ENCODE measurements at regions not wholly inside any gene's neighbourhood (a gene's known extent, or its start where the extent isn't known, plus 50 kb on each side); places are given as distances from the start of the nearest gene placed in this dataset.

GRCh38 chr5:50934343-50934742, 267.9 kb downstream of the PARP8 start:
- ATAC-seq (no peak), DNase-seq (no peak)
- H3K4me1 ChIP-seq, result no peaks in the 10 kb centered on the region
- no peak overlapping the region for H3K4me3 ChIP-seq
- TF ChIP-seq, protein P1, sequence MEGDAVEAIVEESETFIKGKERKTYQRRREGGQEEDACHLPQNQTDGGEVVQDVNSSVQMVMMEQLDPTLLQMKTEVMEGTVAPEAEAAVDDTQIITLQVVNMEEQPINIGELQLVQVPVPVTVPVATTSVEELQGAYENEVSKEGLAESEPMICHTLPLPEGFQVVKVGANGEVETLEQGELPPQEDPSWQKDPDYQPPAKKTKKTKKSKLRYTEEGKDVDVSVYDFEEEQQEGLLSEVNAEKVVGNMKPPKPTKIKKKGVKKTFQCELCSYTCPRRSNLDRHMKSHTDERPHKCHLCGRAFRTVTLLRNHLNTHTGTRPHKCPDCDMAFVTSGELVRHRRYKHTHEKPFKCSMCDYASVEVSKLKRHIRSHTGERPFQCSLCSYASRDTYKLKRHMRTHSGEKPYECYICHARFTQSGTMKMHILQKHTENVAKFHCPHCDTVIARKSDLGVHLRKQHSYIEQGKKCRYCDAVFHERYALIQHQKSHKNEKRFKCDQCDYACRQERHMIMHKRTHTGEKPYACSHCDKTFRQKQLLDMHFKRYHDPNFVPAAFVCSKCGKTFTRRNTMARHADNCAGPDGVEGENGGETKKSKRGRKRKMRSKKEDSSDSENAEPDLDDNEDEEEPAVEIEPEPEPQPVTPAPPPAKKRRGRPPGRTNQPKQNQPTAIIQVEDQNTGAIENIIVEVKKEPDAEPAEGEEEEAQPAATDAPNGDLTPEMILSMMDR (IDR thresholded peaks at IDR 0.05), result no peak
- no peak overlapping the region for H3K27ac ChIP-seq
- intact Hi-C loops (cut with DNase I), result no loop called here
- H3K36me3 ChIP-seq, result no peaks in the 10 kb centered on the region
- H3K9me3 ChIP-seq, result no peaks in the 10 kb centered on the region
- no peaks in the 10 kb centered on the region for H3K27me3 ChIP-seq (ENCODE audit: low read depth)

DNA sequence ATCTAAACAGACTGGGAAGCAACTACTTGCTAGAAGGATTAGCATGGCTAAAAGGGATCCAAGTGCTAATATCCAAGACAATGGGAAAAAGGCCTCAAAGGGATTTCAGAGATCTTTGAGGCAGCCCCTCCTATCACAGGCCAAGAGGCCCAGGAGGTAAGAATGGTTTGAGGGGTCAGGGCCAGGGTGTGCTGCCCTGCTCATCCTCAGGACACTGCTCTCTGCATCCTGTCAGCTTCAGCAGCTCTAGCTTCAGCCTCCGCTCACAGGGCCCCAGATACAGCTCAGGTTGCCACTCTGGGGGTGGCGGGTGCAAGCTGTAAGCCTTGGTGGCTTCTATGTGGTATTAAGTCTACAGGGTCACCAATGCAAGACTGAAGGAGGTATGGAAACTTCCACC, 278.7 kb downstream of the PARP8 start:
- ATAC-seq (no peak), DNase-seq (no peak)
- no peak overlapping the region for H3K27ac ChIP-seq
- H3K4me3 ChIP-seq, result no peak overlapping the region
- H3K4me1 ChIP-seq, result no peaks in the 10 kb centered on the region
- H3K36me3 ChIP-seq, result no peaks in the 10 kb centered on the region
- no peaks in the 10 kb centered on the region for H3K9me3 ChIP-seq
- no peaks in the 10 kb centered on the region for H3K27me3 ChIP-seq (ENCODE audit: low read depth)
- TF ChIP-seq, protein P1 (IDR thresholded peaks at IDR 0.05), result no peak
- intact Hi-C loops (cut with DNase I), result no loop called here

DNA sequence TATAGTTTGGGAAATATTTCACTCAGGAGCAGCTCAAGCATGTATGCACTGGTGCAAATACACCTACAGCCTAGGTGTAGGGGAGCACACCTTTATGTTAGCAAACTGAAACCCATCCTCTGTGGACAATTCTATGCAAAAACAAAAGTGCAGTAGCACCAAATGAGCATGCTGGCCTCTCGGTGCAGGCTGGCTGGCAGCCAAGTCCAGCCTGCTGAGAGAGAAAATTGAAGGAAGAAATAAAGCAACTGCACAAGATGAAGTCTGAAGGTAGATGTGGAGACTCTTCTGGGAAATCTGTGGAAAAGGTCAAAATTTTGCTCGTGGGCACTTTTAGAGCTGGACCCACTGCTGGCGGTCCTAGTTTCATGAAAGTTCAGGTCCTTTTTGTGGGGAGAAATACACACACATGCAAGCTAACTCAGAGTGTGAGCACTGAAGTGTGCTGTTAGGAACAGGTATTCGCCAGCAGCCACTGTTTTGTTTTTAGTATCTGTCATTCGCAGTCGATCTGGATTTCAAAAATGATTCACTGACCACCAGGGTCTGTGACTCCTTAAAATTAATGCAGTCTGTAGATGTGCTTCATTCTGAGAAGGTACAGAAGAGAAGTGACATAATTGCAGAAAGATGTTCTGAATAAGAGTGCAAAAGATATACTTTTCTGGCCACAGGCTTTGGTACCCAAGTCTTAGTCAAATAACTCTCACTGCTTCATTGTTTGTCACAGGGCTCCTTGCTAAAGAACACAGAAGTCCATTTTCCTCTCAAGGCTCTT, 281.7 kb downstream of the PARP8 start:
- H3K27me3 ChIP-seq (ENCODE audit: low read depth), result no peaks in the 10 kb centered on the region
- H3K9me3 ChIP-seq, result no peaks in the 10 kb centered on the region
- TF ChIP-seq, protein P1 (IDR thresholded peaks at IDR 0.05), result no peak
- intact Hi-C loops (cut with DNase I), result no loop called here
- no peak overlapping the region for H3K4me3 ChIP-seq
- no peaks in the 10 kb centered on the region for H3K36me3 ChIP-seq
- H3K4me1 ChIP-seq, result no peaks in the 10 kb centered on the region
- no peak overlapping the region for H3K27ac ChIP-seq
- DNase-seq, result no peak
- no peak for ATAC-seq

DNA sequence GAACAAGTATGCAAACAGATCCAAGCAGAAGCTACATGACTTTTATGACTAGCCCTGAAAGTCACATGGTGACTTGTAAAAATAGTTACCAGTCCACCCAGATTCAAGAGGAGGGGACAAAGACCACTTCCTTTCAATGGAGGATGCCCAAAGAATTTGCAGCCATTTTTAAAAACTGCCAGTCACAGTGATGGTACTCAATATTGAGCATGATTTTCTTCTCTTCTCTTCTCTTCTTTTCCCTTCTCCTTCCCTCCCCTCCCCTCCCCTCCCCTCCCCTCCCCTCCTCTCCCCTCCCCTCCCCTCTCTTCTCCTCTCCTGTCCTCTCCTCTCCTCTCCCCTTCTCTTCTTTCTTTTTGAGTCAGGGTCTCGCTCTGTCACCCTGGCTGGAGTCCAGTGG, 286.9 kb downstream of the PARP8 start:
- Histone ChIP-seq H3K9me3 (no peaks in the 10 kb centered on the region), H3K27ac (no peak overlapping the region), H3K4me3 (no peak overlapping the region), H3K36me3 (no peaks in the 10 kb centered on the region), H3K4me1 (no peaks in the 10 kb centered on the region), H3K27me3 (ENCODE audit: low read depth) (peaks cover 4% of the 10 kb centered on the region)
- intact Hi-C loops (cut with DNase I), result no loop called here
- TF ChIP-seq, protein P1 (IDR thresholded peaks at IDR 0.05), result no peak
- DNase-seq (no peak), ATAC-seq (no peak)

DNA sequence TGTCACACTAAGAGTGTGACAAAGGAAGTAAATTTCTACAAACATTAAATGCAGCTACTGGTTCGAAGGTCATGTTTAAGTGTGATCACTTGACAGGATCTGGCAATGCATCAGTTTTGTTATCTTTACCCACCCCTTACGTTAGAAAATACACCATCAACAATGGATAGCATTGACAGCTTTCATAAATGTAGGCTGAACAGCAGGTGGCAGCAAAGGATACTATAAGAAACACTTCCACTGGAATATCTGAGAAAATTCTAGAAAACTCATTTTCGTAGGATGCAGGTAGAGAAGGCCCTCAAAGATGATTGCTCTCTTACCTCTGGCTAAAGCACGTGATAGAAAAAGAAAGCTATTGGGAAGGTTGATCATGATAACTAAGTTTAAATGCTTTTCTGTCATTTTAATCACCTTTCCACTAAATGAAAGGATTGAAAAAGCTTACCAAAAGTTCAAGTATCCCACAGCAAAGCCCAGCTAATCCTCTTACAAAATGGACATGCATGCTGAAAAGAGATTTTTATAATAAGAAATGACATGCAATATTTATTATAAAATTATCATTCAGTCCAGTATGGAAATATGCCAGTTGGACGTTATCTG, 292.5 kb downstream of the PARP8 start:
- TF ChIP-seq, protein P1 (IDR thresholded peaks at IDR 0.05), result peak; percentile 58
- intact Hi-C loops (cut with DNase I), result no loop called here
- Histone ChIP-seq H3K27ac (no peak overlapping the region), H3K27me3 (ENCODE audit: low read depth) (peaks cover 28% of the 10 kb centered on the region), H3K4me1 (peaks cover 8% of the 10 kb centered on the region), H3K4me3 (no peak overlapping the region), H3K36me3 (no peaks in the 10 kb centered on the region), H3K9me3 (no peaks in the 10 kb centered on the region)
- peak in 1 of 2 donors; percentile 22 for ATAC-seq
- no peak for DNase-seq
